ENCODE measurements at regions not wholly inside any gene's neighbourhood (a gene's known extent, or its start where the extent isn't known, plus 50 kb on each side); places are given as distances from the start of the nearest gene placed in this dataset.

DNA sequence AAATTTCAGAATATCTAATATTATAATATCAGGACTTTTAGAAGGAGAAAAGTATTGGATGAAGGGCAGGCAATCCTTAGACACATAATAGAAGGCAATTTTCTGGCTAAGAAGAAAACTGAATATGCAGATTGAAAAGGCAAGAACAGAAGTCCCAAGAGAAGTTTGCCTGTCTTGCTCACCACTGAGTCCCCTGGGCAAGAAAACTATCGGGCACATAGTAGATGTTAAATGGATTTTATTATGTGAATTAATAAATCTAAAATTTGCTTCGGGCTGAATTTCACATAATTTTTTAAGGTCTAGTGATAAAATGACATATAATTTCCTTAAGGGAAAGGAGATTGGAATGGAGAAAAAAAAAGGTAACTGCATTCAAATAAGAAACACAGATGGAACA, 380.9 kb upstream of the GRM3 start:
- TF ChIP-seq, protein P1, sequence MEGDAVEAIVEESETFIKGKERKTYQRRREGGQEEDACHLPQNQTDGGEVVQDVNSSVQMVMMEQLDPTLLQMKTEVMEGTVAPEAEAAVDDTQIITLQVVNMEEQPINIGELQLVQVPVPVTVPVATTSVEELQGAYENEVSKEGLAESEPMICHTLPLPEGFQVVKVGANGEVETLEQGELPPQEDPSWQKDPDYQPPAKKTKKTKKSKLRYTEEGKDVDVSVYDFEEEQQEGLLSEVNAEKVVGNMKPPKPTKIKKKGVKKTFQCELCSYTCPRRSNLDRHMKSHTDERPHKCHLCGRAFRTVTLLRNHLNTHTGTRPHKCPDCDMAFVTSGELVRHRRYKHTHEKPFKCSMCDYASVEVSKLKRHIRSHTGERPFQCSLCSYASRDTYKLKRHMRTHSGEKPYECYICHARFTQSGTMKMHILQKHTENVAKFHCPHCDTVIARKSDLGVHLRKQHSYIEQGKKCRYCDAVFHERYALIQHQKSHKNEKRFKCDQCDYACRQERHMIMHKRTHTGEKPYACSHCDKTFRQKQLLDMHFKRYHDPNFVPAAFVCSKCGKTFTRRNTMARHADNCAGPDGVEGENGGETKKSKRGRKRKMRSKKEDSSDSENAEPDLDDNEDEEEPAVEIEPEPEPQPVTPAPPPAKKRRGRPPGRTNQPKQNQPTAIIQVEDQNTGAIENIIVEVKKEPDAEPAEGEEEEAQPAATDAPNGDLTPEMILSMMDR (IDR thresholded peaks at IDR 0.05), result no peak
- no peak for TF ChIP-seq POLR2AphosphoS5 (IDR thresholded peaks at IDR 0.05)
- no peak for TF ChIP-seq EP300 (IDR thresholded peaks at IDR 0.05)
